HG03342 (cell line): ENCODE measurements at regions not wholly inside any gene's neighbourhood (a gene's known extent, or its start where the extent isn't known, plus 50 kb on each side); places are given as distances from the start of the nearest gene placed in this dataset.
A peak's percentile ranks its signal among the peaks of the same experiment; 100 is the strongest.

Experiments
- ATAC-seq: cut with Tn5 transposase; IDR thresholded peaks from one replicate; pipeline ENCODE4 v1.9.1; 2021; ENCODE audit warnings: mild to moderate bottlenecking, moderate library complexity; ENCODE audit not compliant: unreplicated experiment

DNA sequence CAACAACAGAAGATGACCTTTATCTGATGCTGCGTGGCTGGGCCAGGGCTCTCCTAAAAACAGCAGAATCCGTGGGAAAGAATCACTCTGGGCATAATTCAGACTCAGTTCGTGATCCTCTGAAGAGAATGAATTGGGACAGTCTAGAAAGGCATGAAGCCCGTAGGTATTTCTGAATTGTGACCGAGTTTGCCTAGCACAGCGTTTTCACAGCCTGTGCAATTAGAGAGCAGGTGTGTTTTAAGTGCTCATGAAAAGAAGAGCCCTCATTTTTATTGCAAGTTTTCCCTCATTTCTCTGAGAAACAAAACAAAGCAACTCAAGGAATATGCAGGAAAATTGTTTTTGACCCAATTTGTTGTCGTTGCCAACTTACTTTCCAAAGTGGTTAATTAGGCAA is 366.2 kb downstream of the WDR11 start:
- ATAC-seq, result no peak

- no peak for ATAC-seq
Observed at GRCh38 chr10:121221072-121221471, 369.9 kb downstream of the WDR11 start.

DNA sequence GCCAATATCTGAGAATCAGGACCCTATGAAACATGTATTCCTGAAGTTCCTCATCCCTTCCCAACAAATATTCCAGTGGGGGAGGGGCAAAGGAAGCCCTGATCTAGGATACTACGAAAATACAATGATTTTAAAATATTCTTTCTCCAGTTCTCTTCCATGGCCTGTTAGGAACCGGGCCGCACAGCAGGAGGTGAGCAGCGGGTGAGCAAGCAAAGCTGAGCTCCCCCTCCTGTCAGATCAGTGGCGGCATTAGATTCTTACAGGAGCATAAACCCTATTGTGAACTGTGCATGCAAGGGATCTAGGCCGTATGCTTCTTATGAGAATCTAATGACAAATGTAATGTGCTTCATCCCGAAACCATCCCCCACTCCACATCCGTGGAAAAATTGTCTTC is 370.8 kb downstream of the WDR11 start:
- ATAC-seq, result no peak

GRCh38 chr10:121222842-121223241 is 371.7 kb downstream of the WDR11 start:
- ATAC-seq, result no peak

GRCh38 chr10:121231079-121231478 is 367.2 kb downstream of the FGFR2 start:
- ATAC-seq, result no peak

DNA sequence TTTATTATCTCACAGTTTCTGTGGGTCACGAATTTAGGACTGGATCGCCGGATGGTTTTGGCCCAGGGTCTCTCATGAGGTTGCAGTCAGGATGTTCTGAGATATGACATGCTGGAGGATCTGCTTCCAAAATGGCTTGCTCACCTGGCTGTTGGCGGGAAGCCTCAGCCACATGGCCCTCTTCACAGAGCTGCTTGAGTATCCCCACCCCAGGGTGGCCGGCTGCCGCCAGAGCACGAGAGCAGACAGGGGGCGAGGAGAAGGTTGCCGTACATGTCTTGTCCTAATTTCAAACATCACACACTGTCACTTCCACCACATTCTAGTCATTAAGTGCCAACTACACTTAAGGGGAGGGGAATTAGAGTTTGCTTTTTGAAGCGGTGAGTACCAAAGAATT is 365.8 kb downstream of the FGFR2 start:
- no peak for ATAC-seq

GRCh38 chr10:121235692-121236091 is 362.6 kb downstream of the FGFR2 start:
- ATAC-seq, result no peak

DNA sequence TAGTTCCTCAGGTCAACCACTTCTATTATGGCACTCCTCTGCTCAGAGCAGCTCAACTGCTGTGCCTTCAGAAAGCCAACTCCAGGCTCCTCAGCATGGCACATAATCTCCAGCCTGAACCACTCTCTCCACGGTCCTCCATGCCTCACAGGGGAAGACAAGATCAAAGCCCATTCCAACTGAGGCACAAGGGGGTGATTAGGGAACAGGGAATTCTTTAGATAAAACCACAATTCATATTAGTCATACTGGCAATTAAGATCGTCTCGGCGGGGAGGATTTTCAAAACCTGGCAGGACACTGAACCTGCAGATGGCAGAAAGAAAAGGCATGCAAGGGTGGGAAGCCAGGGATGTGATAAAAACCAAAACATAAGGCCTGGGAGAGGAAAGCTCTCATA is 361.6 kb downstream of the FGFR2 start:
- no peak for ATAC-seq

DNA sequence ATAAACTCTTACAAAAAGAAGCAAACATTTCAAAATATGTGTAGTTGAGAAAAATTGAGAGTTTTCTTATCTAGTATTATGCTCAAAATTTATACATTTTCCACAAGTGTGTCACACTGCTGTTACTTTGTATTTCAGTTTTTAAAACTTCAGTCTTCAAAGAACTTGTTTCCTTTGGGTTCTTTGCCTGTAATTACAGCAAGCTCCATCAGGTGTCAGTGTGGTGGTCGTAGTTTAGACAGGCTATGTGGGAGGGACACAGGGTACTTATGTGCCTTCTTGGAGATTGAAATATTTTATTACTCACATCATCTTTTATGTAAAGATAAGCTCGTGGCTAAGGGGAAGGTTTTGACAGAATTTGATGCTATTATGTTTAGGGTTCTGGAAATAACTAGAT is 360.5 kb downstream of the FGFR2 start:
- no peak for ATAC-seq

GRCh38 chr10:121240011-121240410 is 358.2 kb downstream of the FGFR2 start:
- no peak for ATAC-seq

DNA sequence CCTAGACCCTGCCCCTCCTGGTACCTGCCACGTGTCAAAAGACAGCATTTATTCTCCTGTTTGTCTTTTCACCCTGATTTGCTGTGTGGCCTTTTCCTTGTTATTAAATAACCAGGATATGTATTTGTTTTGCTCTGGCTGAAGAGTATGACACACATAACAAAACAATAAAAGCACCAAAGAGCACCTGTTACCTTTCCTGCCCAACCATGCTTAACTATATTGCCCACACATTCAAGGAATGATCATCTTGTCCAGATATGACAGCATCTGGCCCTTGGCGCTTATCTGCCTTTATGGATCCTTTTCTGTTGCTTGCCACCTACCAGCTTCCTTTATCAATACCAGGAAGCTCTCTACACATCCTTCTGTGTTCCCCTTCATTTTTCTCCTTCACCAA is 357.7 kb downstream of the FGFR2 start:
- ATAC-seq, result no peak

GRCh38 chr10:121241337-121241736 is 356.9 kb downstream of the FGFR2 start:
- no peak for ATAC-seq

DNA sequence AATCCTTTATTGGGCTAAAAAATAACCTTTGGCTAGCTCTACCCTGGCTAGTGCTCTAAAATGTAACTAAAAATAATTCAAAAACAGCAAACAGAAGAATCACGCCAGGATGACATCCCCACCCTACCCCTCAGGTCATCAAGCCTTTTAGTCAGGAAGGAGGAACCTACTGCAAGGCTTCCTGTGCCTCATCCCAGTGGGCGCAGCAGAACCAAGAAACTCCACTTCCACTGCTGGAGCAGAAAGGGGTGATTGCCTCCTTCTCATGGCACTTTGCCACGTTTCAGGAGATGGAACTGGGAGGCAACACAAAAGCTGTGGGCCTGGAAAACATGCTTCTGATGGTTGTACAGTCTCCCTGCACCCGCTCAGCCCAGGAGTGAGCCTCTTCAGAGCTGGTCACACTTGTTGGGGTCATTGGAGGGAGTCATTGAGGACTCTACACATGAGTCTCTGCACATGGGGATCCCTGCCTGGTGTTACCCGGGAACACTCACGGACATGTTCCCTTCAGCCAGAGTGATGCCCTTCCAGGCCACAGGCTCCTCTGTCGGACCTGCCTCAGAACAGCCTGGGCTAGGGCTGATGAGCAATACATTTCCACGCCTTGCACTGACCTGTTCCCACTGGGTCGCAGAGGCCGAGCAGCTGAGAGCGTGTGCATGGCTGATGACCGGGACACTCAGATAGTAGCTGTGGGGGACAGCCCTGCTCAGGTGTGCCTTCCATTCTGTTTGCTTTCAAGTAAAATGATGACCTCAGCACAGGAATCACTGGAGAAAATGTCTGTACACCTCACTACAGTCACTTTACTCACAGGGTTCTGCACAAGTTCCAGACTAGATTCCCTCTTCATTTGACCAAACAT is 355.3 kb downstream of the FGFR2 start:
- no peak for ATAC-seq

GRCh38 chr10:121243609-121244241 is 354.5 kb downstream of the FGFR2 start:
- no peak for ATAC-seq

- ATAC-seq, result no peak
Observed at GRCh38 chr10:121244818-121245217, 353.4 kb downstream of the FGFR2 start.

- no peak for ATAC-seq
Observed at GRCh38 chr10:121245754-121246153, 352.5 kb downstream of the FGFR2 start.

GRCh38 chr10:121248266-121248665 is 350.0 kb downstream of the FGFR2 start:
- no peak for ATAC-seq

DNA sequence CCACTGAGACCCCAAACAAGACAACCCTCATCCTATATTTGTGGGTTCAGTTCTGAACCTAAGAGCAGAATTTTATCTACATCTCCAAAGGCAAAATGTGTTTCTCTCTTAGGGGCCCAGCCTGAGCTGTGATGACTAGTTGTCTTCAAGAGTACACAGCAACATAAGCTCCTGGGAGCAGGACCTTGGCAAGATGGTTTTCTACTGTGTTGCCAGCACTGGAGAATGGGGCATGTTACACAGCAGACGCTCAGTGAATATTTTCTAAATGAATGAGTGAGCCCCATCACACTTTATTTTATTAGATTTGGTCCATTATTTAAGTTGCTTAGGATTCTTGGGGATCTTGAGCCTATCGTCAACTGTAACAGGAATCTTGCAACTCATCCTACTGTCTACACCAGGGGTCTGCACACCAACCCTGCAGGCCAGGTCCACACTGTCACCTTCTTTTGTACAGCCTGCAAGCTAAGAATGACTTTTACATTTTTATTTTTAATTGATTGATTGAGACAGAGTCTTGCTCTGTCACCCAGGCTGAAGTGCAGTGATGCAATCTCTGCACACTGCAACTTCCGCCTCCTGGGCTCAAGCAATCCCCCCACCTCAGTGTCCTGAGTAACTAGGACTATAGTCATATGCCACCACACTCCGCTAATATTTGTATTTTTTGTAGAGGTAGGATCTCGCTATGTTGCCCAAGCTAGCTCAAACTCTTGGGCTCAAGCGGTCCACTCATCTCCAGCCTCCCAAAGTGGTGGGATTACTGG is 347.1 kb downstream of the FGFR2 start:
- no peak for ATAC-seq

DNA sequence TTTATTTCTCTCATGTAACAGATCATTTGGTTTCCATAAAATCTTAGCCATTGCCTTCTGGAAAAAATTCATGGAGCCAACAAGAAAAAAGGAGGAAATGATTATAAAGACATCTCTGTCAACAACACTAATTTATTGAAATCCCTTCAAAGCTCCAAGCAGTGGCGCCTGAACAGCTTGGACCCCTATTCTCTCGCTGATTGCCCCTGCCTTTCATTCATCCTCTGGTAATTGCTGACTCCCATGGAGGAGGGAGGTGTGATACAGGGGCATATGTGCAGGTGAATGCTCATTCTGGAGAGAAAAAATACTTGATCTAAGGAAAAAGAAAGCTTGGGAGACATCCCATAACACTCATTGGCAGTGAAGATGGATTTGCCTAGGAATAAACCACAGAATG is 345.5 kb downstream of the FGFR2 start:
- ATAC-seq, result no peak

GRCh38 chr10:121260377-121260776 is 337.9 kb downstream of the FGFR2 start:
- ATAC-seq, result peak; percentile 47

GRCh38 chr10:121261665-121262064 is 336.6 kb downstream of the FGFR2 start:
- no peak for ATAC-seq
